ENCODE measurements at regions not wholly inside any gene's neighbourhood (a gene's known extent, or its start where the extent isn't known, plus 50 kb on each side); places are given as distances from the start of the nearest gene placed in this dataset.

- H3K4me1 ChIP-seq (ENCODE audit: control insufficient read depth, insufficient read depth, low read length): no peaks in the 10 kb centered on the region
- H3K4me3 ChIP-seq (ENCODE audit: low read depth, low read length): no peak overlapping the region
- H3K27ac ChIP-seq (ENCODE audit: low read depth, low read length): no peak overlapping the region
- H3K36me3 ChIP-seq (ENCODE audit: control insufficient read depth, insufficient read depth, low read length): no peaks in the 10 kb centered on the region
- no peaks in the 10 kb centered on the region for H3K9me3 ChIP-seq (ENCODE audit: control insufficient read depth, insufficient read depth, low read depth, low read length)
- no peaks in the 10 kb centered on the region for H3K27me3 ChIP-seq (ENCODE audit: control insufficient read depth, insufficient read depth, low read length)
- no peak overlapping the region for H3K9ac ChIP-seq (ENCODE audit: low read length)
These were observed 498.7 kb upstream of the CBLB start for GRCh38 chr3:106367496-106367895.

- Histone ChIP-seq H3K36me3 (ENCODE audit: control insufficient read depth, insufficient read depth, low read length) (no peaks in the 10 kb centered on the region), H3K27me3 (ENCODE audit: control insufficient read depth, insufficient read depth, low read length) (no peaks in the 10 kb centered on the region), H3K9ac (ENCODE audit: low read length) (no peak overlapping the region), H3K4me1 (ENCODE audit: control insufficient read depth, insufficient read depth, low read length) (no peaks in the 10 kb centered on the region), H3K4me3 (ENCODE audit: low read depth, low read length) (no peak overlapping the region), H3K9me3 (ENCODE audit: control insufficient read depth, insufficient read depth, low read depth, low read length) (no peaks in the 10 kb centered on the region), H3K27ac (ENCODE audit: low read depth, low read length) (no peak overlapping the region)
These were observed 502.6 kb upstream of the CBLB start for GRCh38 chr3:106371221-106371970.

- Histone ChIP-seq H3K27ac (ENCODE audit: low read depth, low read length) (no peak overlapping the region), H3K27me3 (ENCODE audit: control insufficient read depth, insufficient read depth, low read length) (no peaks in the 10 kb centered on the region), H3K4me3 (ENCODE audit: low read depth, low read length) (no peak overlapping the region), H3K9me3 (ENCODE audit: control insufficient read depth, insufficient read depth, low read depth, low read length) (no peaks in the 10 kb centered on the region), H3K36me3 (ENCODE audit: control insufficient read depth, insufficient read depth, low read length) (no peaks in the 10 kb centered on the region), H3K9ac (ENCODE audit: low read length) (no peak overlapping the region), H3K4me1 (ENCODE audit: control insufficient read depth, insufficient read depth, low read length) (no peaks in the 10 kb centered on the region)
These were observed 503.4 kb upstream of the CBLB start for GRCh38 chr3:106371971-106372805.

- Histone ChIP-seq H3K9me3 (ENCODE audit: control insufficient read depth, insufficient read depth, low read depth, low read length) (no peaks in the 10 kb centered on the region), H3K27me3 (ENCODE audit: control insufficient read depth, insufficient read depth, low read length) (no peaks in the 10 kb centered on the region), H3K4me1 (ENCODE audit: control insufficient read depth, insufficient read depth, low read length) (no peaks in the 10 kb centered on the region), H3K36me3 (ENCODE audit: control insufficient read depth, insufficient read depth, low read length) (no peaks in the 10 kb centered on the region), H3K27ac (ENCODE audit: low read depth, low read length) (no peak overlapping the region), H3K4me3 (ENCODE audit: low read depth, low read length) (no peak overlapping the region), H3K9ac (ENCODE audit: low read length) (no peak overlapping the region)
These were observed 504.0 kb upstream of the CBLB start for GRCh38 chr3:106372806-106373190.

GRCh38 chr3:106376016-106376570 is 507.3 kb upstream of the CBLB start:
- H3K4me3 ChIP-seq (ENCODE audit: low read depth, low read length): no peak overlapping the region
- no peak overlapping the region for H3K9ac ChIP-seq (ENCODE audit: low read length)
- no peaks in the 10 kb centered on the region for H3K36me3 ChIP-seq (ENCODE audit: control insufficient read depth, insufficient read depth, low read length)
- no peaks in the 10 kb centered on the region for H3K27me3 ChIP-seq (ENCODE audit: control insufficient read depth, insufficient read depth, low read length)
- H3K27ac ChIP-seq (ENCODE audit: low read depth, low read length): no peak overlapping the region
- H3K4me1 ChIP-seq (ENCODE audit: control insufficient read depth, insufficient read depth, low read length): no peaks in the 10 kb centered on the region
- H3K9me3 ChIP-seq (ENCODE audit: control insufficient read depth, insufficient read depth, low read depth, low read length): no peaks in the 10 kb centered on the region

- H3K9ac ChIP-seq (ENCODE audit: low read length): no peak overlapping the region
- H3K4me3 ChIP-seq (ENCODE audit: low read depth, low read length): no peak overlapping the region
- no peaks in the 10 kb centered on the region for H3K9me3 ChIP-seq (ENCODE audit: control insufficient read depth, insufficient read depth, low read depth, low read length)
- H3K27me3 ChIP-seq (ENCODE audit: control insufficient read depth, insufficient read depth, low read length): no peaks in the 10 kb centered on the region
- no peaks in the 10 kb centered on the region for H3K4me1 ChIP-seq (ENCODE audit: control insufficient read depth, insufficient read depth, low read length)
- H3K27ac ChIP-seq (ENCODE audit: low read depth, low read length): no peak overlapping the region
- no peaks in the 10 kb centered on the region for H3K36me3 ChIP-seq (ENCODE audit: control insufficient read depth, insufficient read depth, low read length)
These were observed 510.5 kb upstream of the CBLB start for GRCh38 chr3:106379251-106379750.

GRCh38 chr3:106380232-106380631 is 511.4 kb upstream of the CBLB start:
- Histone ChIP-seq H3K27me3 (ENCODE audit: control insufficient read depth, insufficient read depth, low read length) (no peaks in the 10 kb centered on the region), H3K4me1 (ENCODE audit: control insufficient read depth, insufficient read depth, low read length) (no peaks in the 10 kb centered on the region), H3K9ac (ENCODE audit: low read length) (no peak overlapping the region), H3K36me3 (ENCODE audit: control insufficient read depth, insufficient read depth, low read length) (no peaks in the 10 kb centered on the region), H3K9me3 (ENCODE audit: control insufficient read depth, insufficient read depth, low read depth, low read length) (no peaks in the 10 kb centered on the region), H3K27ac (ENCODE audit: low read depth, low read length) (no peak overlapping the region), H3K4me3 (ENCODE audit: low read depth, low read length) (no peak overlapping the region)

- no peak overlapping the region for H3K27ac ChIP-seq (ENCODE audit: low read depth, low read length)
- no peaks in the 10 kb centered on the region for H3K4me1 ChIP-seq (ENCODE audit: control insufficient read depth, insufficient read depth, low read length)
- H3K4me3 ChIP-seq (ENCODE audit: low read depth, low read length): no peak overlapping the region
- no peak overlapping the region for H3K9ac ChIP-seq (ENCODE audit: low read length)
- no peaks in the 10 kb centered on the region for H3K36me3 ChIP-seq (ENCODE audit: control insufficient read depth, insufficient read depth, low read length)
- H3K9me3 ChIP-seq (ENCODE audit: control insufficient read depth, insufficient read depth, low read depth, low read length): no peaks in the 10 kb centered on the region
- no peaks in the 10 kb centered on the region for H3K27me3 ChIP-seq (ENCODE audit: control insufficient read depth, insufficient read depth, low read length)
These were observed 512.6 kb upstream of the CBLB start for GRCh38 chr3:106381286-106381938.

GRCh38 chr3:106381939-106382335 is 513.1 kb upstream of the CBLB start:
- Histone ChIP-seq H3K4me1 (ENCODE audit: control insufficient read depth, insufficient read depth, low read length) (no peaks in the 10 kb centered on the region), H3K9ac (ENCODE audit: low read length) (no peak overlapping the region), H3K9me3 (ENCODE audit: control insufficient read depth, insufficient read depth, low read depth, low read length) (no peaks in the 10 kb centered on the region)

GRCh38 chr3:106386050-106386449 is 517.2 kb upstream of the CBLB start:
- H3K36me3 ChIP-seq (ENCODE audit: control insufficient read depth, insufficient read depth, low read length): no peaks in the 10 kb centered on the region
- H3K4me1 ChIP-seq (ENCODE audit: control insufficient read depth, insufficient read depth, low read length): no peaks in the 10 kb centered on the region; the same call in 1 of the 2 replicates
- H3K27ac ChIP-seq (ENCODE audit: low read depth, low read length): no peak overlapping the region
- no peak overlapping the region for H3K4me3 ChIP-seq (ENCODE audit: low read depth, low read length)
- H3K9ac ChIP-seq (ENCODE audit: low read length): no peak overlapping the region
- no peaks in the 10 kb centered on the region for H3K9me3 ChIP-seq (ENCODE audit: control insufficient read depth, insufficient read depth, low read depth, low read length)
- no peaks in the 10 kb centered on the region for H3K27me3 ChIP-seq (ENCODE audit: control insufficient read depth, insufficient read depth, low read length)

More at GRCh38 chr3:106381939-106382335, 513.1 kb upstream of the CBLB start:
- Histone ChIP-seq H3K27ac (ENCODE audit: low read depth, low read length) (no peak overlapping the region), H3K27me3 (ENCODE audit: control insufficient read depth, insufficient read depth, low read length) (no peaks in the 10 kb centered on the region), H3K36me3 (ENCODE audit: control insufficient read depth, insufficient read depth, low read length) (no peaks in the 10 kb centered on the region), H3K4me3 (ENCODE audit: low read depth, low read length) (no peak overlapping the region)

Measured in HUES6 (cell line).